Trophoblast cell (in vitro differentiated cells and primary cell): ENCODE measurements at regions not wholly inside any gene's neighbourhood (a gene's known extent, or its start where the extent isn't known, plus 50 kb on each side); places are given as distances from the start of the nearest gene placed in this dataset.
"Not testable (repeated sequence)": the region's sequence is repeated elsewhere in the genome, so short reads cannot be mapped to it uniquely, and the experiment has no call there.

Experiments used
- DNase-seq, 2 donors: peaks; one replicate each; pipeline ENCODE4 v3.0.0-alpha.2; 2016
- H2AFZ ChIP-seq: 2 replicates; pipeline ENCODE4 v1.6.1; 2013; ENCODE audit warnings: low read length, moderate library complexity, mild to moderate bottlenecking; ENCODE audit not compliant: insufficient read depth, poor library complexity
- H2AK5ac ChIP-seq: 2 replicates; pipeline ENCODE4 v1.6.1; 2013; ENCODE audit warnings: mild to moderate bottlenecking, low read length
- H2BK120ac ChIP-seq: 2 replicates; pipeline ENCODE4 v1.6.1; 2013; ENCODE audit warnings: low read length, mild to moderate bottlenecking, moderate library complexity; ENCODE audit not compliant: insufficient read depth, poor library complexity
- H2BK12ac ChIP-seq: 2 replicates; pipeline ENCODE4 v1.6.1; 2013; ENCODE audit warnings: mild to moderate bottlenecking, low read length, moderate library complexity
- H2BK5ac ChIP-seq: 2 replicates; pipeline ENCODE4 v1.6.1; 2013; ENCODE audit warnings: low read length, low read depth, moderate library complexity, mild to moderate bottlenecking; ENCODE audit not compliant: poor library complexity
- H3K14ac ChIP-seq: 2 replicates; pipeline ENCODE4 v1.6.1; 2013; ENCODE audit warnings: mild to moderate bottlenecking, low read length
- H3K18ac ChIP-seq: 2 replicates; pipeline ENCODE4 v1.6.1; 2013; ENCODE audit warnings: mild to moderate bottlenecking, low read length
- H3K23ac ChIP-seq: 2 replicates; pipeline ENCODE4 v1.6.1; 2013; ENCODE audit warnings: low read length
- H3K27ac ChIP-seq: 2 replicates; pipeline ENCODE4 v1.5.1; 2013; ENCODE audit warnings: low read depth, mild to moderate bottlenecking, inconsistent platforms, low read length, moderate library complexity
- H3K27me3 ChIP-seq: 2 replicates; pipeline ENCODE4 v1.6.1; 2013; ENCODE audit warnings: inconsistent platforms, mild to moderate bottlenecking, low read length, moderate library complexity; ENCODE audit not compliant: insufficient read depth
- H3K36me3 ChIP-seq, 2 experiments: 1 replicate in 1 of 2; 2 replicates in 1 of 2; pipeline ENCODE4 v1.6.1; 2013; ENCODE audit warnings: low read length in 2 of 2, mild to moderate bottlenecking in 2 of 2, moderate library complexity in 1 of 2; ENCODE audit not compliant: insufficient read depth in 2 of 2, control insufficient read depth in 1 of 2
- H3K4ac ChIP-seq: 2 replicates; pipeline ENCODE4 v1.6.1; 2013; ENCODE audit warnings: low read depth, mild to moderate bottlenecking, low read length, moderate library complexity
- H3K4me1 ChIP-seq, 2 experiments: 1 replicate in 1 of 2; 2 replicates in 1 of 2; pipeline ENCODE4 v1.6.1; 2013; ENCODE audit warnings: low read length in 2 of 2, mild to moderate bottlenecking in 2 of 2, moderate library complexity in 1 of 2; ENCODE audit not compliant: insufficient read depth in 2 of 2, control insufficient read depth in 1 of 2
- H3K4me2 ChIP-seq: 2 replicates; pipeline ENCODE4 v1.6.1; 2013; ENCODE audit warnings: inconsistent platforms, mild to moderate bottlenecking, low read length, moderate library complexity
- H3K4me3 ChIP-seq: 2 replicates; pipeline ENCODE4 v1.5.1; 2013; ENCODE audit warnings: mild to moderate bottlenecking, low read depth, low read length, inconsistent platforms
- H3K79me1 ChIP-seq: one replicate; pipeline ENCODE4 v1.6.1; 2013; ENCODE audit warnings: low read length
- H3K79me2 ChIP-seq: 2 replicates; pipeline ENCODE4 v1.6.1; 2013; ENCODE audit warnings: low read length, mild to moderate bottlenecking; ENCODE audit not compliant: control insufficient read depth, insufficient read depth, poor library complexity
- H3K9ac ChIP-seq: 2 replicates; pipeline ENCODE4 v1.6.1; 2013; ENCODE audit warnings: mild to moderate bottlenecking, low read length
- H3K9me3 ChIP-seq: 2 replicates; pipeline ENCODE4 v1.6.1; 2013; ENCODE audit warnings: low read depth, mild to moderate bottlenecking, control low read depth, inconsistent platforms, low read length; ENCODE audit not compliant: insufficient read depth
- H4K12ac ChIP-seq: 2 replicates; pipeline ENCODE4 v1.6.1; 2013; ENCODE audit warnings: low read depth, mild to moderate bottlenecking, low read length, moderate library complexity
- H4K8ac ChIP-seq: 2 replicates; pipeline ENCODE4 v1.6.1; 2013; ENCODE audit warnings: low read depth, mild to moderate bottlenecking, low read length, moderate library complexity
- H4K91ac ChIP-seq: one replicate; pipeline ENCODE4 v1.6.1; 2013; ENCODE audit warnings: low read depth, mild to moderate bottlenecking, low read length, moderate library complexity
- WGBS: extraction: QIAGEN DNeasy Blood & Tissue Kit; methylation state at CpG from one replicate; pipeline ENCODE4 v1.1.7; 2013; ENCODE audit warnings: missing lambda C conversion rate; ENCODE audit not compliant: insufficient read length, insufficient coverage; ENCODE audit errors: extremely low coverage; 5-methylcytosine and 5-hydroxymethylcytosine counted together

DNA sequence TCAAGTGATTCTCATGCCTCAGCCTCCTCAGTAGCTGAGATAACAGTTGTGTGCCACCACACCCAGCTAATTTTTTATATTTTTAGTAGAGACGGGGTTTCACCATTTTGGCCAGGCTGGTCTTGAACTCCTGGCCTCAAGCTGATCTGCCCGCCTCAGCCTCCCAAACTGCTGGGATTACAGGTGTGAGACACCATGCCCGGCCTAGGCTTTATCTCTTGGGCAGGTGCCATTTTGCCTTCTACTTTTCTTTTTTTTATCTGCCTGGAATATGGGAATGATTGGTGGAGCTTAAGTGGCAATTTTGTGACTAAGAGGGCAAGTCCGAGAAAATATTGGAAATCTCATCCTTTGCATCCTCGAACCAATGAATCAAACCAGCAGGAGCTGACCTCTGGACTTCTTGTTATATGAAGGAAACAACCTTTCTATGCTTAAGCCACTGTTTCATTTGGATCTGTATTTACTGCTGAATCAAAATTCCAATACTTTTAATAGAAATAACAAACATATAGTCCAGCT lies 128.9 kb upstream of the ZNF217 start:
- Histone ChIP-seq H2BK12ac (no peak overlapping the region), H4K12ac (no peak overlapping the region), H3K18ac (no peak overlapping the region), H4K91ac (no peak overlapping the region), H3K23ac (no peak overlapping the region), H3K9ac (no peak overlapping the region), H3K27me3 (no peaks in the 10 kb centered on the region), H3K27ac (no peak overlapping the region), H3K79me2 (no peaks in the 10 kb centered on the region), H2AK5ac (no peak overlapping the region), H3K4ac (no peak overlapping the region), H2BK5ac (no peak overlapping the region), H2AFZ (no peak overlapping the region), H3K14ac (no peak overlapping the region), H3K4me2 (no peak overlapping the region), H3K79me1 (peaks cover 3% of the 10 kb centered on the region), H3K9me3 (no peaks in the 10 kb centered on the region), H3K4me1 (peaks cover 6 to 7% of the 10 kb centered on the region in 2 experiments), H3K36me3 (no peaks in the 10 kb centered on the region), H3K4me3 (no peak overlapping the region), H4K8ac (no peak overlapping the region), H2BK120ac (no peak overlapping the region)
- WGBS, result no CpG with 5 or more reads among the region's 5 CpGs
- no peak for DNase-seq

DNA sequence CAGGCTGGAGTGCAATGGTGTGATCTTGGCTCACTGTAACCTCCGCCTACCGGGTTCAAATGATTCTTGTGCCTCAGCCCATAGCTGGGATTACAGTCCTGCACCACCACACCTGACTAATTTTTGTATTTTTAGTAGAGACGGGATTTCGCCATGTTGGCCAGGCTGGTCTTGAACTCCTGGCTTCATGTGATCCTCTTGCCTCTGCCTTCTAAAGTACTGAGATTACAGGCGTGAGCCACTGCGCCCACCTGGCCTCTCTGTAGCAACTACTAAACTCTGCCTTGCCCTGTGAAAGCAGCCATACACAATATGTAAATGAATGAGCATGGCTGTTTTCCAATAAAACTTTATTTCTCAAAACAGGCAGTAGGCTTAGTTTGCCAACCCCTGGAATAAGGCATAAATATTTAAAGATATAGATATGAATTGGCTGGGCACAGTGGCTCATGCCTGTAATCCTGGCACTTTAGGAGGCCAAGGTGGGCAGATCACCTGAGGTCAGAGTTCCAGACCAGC lies 127.9 kb upstream of the ZNF217 start:
- peak overlapping the region; percentile 8 for H4K91ac ChIP-seq
- H3K79me2 ChIP-seq, H4K12ac ChIP-seq, H2AFZ ChIP-seq, H3K4me3 ChIP-seq, H3K23ac ChIP-seq, H2BK5ac ChIP-seq, DNase-seq, H3K9ac ChIP-seq, H3K4me2 ChIP-seq, H3K27ac ChIP-seq, H3K36me3 ChIP-seq, H4K8ac ChIP-seq, H2BK120ac ChIP-seq, H3K4me1 ChIP-seq, H3K79me1 ChIP-seq, H3K27me3 ChIP-seq, H3K4ac ChIP-seq, H2BK12ac ChIP-seq, H3K9me3 ChIP-seq, H3K14ac ChIP-seq, H3K18ac ChIP-seq, H2AK5ac ChIP-seq: not testable (repeated sequence)
- no CpG with 5 or more reads among the region's 6 CpGs for WGBS

DNA sequence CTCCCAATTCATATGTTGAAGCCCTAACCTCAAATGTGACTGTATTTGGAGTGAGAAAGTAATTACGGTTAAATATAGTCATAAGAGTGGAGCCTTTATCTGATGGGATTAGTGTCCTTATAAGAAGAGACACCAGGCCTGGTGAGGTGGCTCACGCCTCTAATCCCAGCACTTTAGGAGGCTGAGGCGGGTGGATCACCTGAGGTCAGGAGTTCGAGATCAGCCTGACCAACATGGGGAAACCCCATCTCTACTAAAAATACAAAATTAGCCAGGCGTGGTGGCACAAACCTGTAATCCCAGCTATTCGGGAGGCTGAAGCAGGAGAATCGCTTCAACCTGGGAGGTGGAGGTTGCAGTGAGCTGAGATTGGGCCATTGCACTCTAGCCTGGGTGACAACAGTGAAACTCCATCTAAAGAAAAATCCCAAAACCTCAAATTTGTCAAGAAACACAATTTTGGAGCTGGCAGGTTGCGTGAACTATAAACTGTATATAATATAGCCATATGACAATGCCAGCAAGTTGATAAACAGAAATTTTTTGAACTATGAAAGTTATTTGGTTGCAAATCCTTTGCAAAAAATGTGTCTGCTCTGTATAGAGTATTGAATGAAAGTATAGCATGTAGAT lies 125.6 kb upstream of the ZNF217 start:
- H3K36me3 ChIP-seq, H3K23ac ChIP-seq, H3K4me2 ChIP-seq, H3K4ac ChIP-seq, H4K8ac ChIP-seq, DNase-seq, H3K79me1 ChIP-seq, H3K14ac ChIP-seq, H3K9ac ChIP-seq, H2BK5ac ChIP-seq, H2BK12ac ChIP-seq, H2AFZ ChIP-seq, H3K9me3 ChIP-seq, H3K4me1 ChIP-seq, H3K79me2 ChIP-seq, H4K91ac ChIP-seq, H3K18ac ChIP-seq, H3K4me3 ChIP-seq, H3K27ac ChIP-seq, H2BK120ac ChIP-seq, H2AK5ac ChIP-seq, H4K12ac ChIP-seq, H3K27me3 ChIP-seq: not testable (repeated sequence)
- WGBS, result no CpG with 5 or more reads among the region's 8 CpGs

DNA sequence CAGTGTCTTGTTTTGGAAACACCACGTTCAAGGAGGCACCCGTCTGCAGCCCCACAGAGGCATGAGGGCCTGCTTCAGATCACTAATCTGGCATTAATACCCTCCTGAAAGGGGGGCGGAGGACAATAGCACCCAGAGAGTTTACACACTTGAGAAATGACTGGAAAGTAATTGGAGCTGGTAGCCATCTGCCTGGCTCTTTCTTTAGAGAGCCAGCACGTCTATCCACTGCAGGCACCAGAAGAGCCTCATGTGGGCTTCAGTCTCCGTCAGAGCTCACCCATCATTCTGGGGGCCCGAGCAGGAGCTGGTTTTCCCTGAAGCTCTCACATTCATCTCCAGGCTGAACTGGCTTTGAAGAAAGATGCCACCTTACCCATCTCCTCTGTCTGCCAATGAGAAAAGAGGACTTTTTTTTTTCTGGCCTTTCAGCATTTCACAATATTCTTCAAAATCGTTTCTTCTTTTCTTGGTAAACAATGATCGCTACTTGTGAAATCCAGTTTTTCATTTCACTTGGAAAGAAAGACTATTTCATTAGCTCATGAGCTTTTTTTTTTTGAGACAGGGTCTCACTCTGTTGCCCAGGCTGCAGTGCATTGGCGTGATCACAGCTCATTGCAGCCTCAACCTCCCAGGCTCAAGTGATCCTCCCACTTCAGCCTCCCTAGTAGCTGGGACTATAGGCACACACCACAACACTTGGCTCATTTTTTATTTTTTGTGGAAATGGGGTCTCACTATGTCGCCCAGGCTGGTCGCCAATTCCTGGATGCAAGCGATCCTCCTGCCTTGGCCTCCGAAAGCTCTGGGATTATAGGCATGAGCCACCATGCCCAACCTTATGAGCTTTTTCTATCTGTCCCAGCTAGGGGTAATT lies 124.7 kb upstream of the ZNF217 start:
- Histone ChIP-seq H3K79me1 (peaks cover 3% of the 10 kb centered on the region), H4K8ac (peak overlapping the region; percentile 17), H3K9ac (no peak overlapping the region), H2BK5ac (no peak overlapping the region), H3K27me3 (no peaks in the 10 kb centered on the region), H3K4ac (no peak overlapping the region), H3K4me2 (no peak overlapping the region), H3K4me3 (no peak overlapping the region), H3K14ac (no peak overlapping the region), H3K18ac (no peak overlapping the region), H3K4me1 (peaks cover 4 to 5% of the 10 kb centered on the region in 2 experiments), H3K79me2 (no peaks in the 10 kb centered on the region), H4K12ac (no peak overlapping the region), H3K23ac (no peak overlapping the region), H3K27ac (no peak overlapping the region), H4K91ac (no peak overlapping the region), H2BK120ac (no peak overlapping the region), H2AK5ac (peak overlapping the region; percentile 45), H3K36me3 (no peaks in the 10 kb centered on the region), H2BK12ac (no peak overlapping the region), H3K9me3 (no peaks in the 10 kb centered on the region), H2AFZ (no peak overlapping the region)
- no peak for DNase-seq
- WGBS, result no CpG with 5 or more reads among the region's 13 CpGs
